ENCODE measurements at regions not wholly inside any gene's neighbourhood (a gene's known extent, or its start where the extent isn't known, plus 50 kb on each side); places are given as distances from the start of the nearest gene placed in this dataset.
A peak's percentile ranks its signal among the peaks of the same experiment; 100 is the strongest.

DNA sequence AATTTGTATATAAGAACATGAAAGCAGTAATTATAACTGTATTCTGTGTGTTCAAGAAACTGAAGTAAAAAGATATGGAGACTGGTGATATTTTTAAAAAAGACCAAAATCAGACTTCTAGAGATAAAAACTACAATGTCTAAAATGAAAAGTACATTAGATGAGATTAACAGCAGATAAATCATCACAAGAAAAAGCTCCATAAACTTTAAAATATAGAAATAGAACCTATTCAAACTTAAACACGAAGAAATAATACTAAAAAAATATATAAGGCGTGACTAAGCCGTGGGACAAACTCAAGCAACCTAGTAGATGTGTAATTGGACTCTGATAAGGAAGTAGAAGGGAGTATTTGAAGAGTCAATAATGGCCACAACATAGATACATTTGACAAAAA lies 189.1 kb upstream of the ZMIZ1 start:
- DNase-seq (ENCODE audit: low spot score) = no peak

GRCh38 chr10:78886129-78886528 lies 182.6 kb upstream of the ZMIZ1 start:
- no peak for DNase-seq (ENCODE audit: low spot score)

- peak; percentile 13 for DNase-seq (ENCODE audit: low spot score)
Observed at GRCh38 chr10:78889536-78890063, 179.2 kb upstream of the ZMIZ1 start.

DNA sequence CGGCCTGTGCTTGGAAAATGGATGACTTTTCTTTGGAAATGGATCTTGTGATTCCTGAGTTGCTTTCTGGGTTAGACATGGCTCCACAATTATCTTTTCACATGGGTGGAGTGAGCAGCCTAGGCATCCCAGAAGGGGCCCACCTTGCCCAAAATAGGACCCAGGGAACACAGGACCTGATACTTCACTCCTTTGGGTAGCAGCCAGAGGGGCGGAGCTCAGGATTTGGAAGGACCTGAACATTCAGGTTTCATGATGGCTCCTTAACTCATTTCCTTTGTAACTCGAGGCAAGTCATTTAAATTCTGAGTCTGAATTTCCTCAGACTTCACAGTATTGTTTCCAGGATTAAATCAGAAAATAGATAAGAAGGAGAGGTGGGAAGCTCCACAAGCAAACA lies 178.3 kb upstream of the ZMIZ1 start:
- no peak for DNase-seq (ENCODE audit: low spot score)

- no peak for DNase-seq (ENCODE audit: low spot score)
Observed at GRCh38 chr10:78891741-78892140, 177.0 kb upstream of the ZMIZ1 start.

DNA sequence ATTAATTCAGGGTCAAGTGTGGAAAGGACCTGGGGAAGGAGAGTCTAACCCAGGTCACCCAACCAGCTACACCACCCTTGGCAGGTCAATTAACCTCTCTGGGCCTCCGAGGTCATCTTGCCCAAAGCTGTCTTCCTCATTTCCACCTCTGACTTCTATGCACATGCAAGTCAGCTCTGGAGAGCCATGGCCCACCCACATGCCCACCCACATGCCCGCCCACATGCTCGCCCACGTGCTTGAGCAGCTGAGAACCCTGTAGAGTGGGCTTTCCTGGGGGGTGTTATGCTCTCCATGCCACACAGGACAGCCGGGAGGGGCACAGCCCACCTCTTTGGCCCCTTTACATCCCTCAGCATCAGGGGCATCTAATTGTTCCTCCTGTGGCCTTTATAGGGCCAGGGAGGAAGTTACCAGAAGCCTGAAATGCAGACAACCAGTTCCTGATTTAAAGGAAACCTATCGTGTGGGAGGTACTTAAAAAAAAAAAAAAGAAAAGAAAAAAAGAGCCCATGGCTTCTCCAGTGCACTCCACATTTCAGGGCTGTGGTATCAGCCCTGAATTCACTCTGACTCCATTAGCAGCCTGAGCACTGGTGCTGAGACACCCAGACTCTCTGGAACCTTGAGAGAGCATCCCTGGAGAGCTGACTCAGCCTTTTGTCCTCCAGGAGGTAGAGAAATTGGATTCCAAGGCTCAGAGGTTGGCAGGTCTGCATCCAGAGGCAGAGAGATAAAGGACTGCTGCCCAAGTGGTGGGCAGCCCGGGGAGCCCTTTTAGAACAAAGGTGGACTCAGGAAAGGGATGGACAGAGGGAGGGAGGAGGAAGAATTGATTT lies 176.2 kb upstream of the ZMIZ1 start:
- no peak for DNase-seq (ENCODE audit: low spot score)

- DNase-seq (ENCODE audit: low spot score) = no peak
Observed at GRCh38 chr10:78893217-78893616, 175.5 kb upstream of the ZMIZ1 start.

- no peak for DNase-seq (ENCODE audit: low spot score)
Observed at GRCh38 chr10:78894089-78894840, 174.5 kb upstream of the ZMIZ1 start.

DNA sequence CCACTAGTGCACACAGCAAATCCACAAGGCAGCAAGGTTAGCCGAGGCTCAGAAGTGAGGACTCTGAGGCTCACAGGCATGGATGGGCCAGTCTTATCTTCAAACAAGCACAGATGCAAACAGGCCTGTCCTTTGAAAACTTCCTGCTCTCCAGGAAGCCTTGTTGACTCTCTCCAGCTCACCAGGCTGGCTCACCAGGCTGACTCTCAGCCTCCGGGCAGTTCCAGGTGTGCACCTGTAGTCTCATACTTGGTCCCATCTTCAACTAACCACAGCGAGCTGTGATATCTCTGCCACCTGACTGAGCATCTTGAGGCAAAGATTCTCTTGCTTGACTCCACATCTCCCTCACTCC lies 173.9 kb upstream of the ZMIZ1 start:
- DNase-seq (ENCODE audit: low spot score) = no peak

DNA sequence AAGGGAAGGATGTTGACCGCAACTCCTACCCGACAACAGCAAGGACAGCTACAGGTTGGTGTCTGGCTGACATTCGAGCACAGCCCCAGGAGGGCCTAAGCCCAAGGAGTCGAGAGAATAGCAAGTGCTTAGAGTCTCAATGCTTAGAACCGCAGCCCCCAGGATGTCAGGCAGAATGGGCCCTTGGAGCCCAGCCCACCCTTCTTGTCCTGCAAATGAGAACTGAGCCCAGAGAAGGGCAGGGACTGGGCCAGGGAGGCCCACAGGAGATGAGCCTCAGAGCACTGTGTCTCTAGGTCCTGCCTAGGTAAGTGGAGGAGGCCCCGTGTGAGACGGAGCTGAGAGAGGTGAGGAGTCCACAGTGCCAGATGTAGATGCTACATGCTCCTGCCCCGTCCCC lies 173.3 kb upstream of the ZMIZ1 start:
- DNase-seq (ENCODE audit: low spot score) = no peak

DNA sequence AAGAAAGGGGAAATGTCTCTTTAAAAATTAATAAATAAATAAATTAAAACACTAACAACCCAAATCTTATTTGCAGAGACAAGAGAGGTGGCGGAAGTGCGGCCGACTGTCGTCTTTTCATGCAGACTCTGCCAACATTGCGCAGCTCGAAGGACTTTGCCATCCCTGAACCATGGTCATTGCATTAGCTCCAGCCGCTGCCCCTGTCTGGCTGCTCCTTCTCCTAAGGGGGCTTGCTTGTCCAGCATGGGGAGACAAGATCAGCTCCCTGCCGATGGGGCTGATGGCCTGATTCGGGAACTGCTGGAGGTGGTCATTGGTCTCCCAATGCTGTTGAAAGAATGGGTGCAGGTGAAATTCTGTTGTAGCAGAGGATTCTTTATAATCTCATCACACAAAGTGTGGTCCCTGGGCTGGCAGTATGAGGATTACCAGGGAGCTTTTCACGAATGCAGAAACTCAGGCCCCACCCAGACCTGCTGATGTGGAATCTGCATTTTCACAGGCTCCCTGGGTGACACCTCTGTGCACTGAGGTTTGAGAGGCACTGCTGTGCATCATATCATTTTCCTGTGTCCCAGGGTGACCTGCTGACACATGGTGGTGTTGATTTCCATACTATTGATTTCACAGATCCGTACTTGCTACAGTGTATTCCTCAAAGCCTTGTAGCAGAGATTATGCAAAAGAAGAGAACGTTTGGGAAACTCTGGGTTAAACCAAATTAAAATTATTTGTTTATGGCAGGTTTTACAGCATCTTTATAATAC lies 172.4 kb upstream of the ZMIZ1 start:
- DNase-seq (ENCODE audit: low spot score) = no peak

DNA sequence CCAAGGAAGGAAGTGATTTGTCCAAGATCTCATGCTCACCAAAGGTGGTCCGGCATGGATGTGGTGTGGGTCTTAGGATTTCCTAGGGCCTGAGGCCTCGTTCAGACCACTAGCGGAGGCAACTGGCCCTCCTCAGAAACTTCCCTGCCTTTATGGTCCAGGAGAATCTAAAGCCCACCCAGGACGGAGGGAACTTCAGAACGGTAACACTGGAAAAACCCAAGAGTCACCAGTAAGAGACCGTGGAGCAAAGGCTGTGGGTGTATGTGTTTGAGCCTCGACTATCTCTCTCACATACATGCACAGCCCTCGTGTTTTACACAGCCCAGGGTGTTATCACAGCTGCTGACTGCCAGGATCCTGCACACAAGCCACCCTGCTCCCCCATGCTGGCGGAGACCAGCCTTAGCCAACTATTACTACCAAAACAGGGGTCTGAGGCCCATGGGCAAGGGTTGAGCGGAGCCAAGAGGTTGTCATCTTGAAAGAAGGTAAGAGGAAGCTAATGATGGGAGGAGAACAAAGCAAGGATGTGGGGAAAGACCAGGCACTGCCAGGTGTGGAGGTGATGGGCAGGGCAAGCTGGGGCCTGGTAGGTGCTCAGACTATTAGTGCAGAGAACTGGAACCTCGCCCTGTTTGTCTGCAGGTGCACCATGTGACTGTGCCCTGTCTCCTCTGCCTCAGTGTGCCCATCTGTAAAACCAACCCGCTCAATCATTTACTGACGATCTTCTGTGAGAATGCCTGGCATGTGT lies 170.2 kb upstream of the ZMIZ1 start:
- DNase-seq (ENCODE audit: low spot score) = no peak

GRCh38 chr10:78899098-78899754 lies 169.5 kb upstream of the ZMIZ1 start:
- no peak for DNase-seq (ENCODE audit: low spot score)

DNA sequence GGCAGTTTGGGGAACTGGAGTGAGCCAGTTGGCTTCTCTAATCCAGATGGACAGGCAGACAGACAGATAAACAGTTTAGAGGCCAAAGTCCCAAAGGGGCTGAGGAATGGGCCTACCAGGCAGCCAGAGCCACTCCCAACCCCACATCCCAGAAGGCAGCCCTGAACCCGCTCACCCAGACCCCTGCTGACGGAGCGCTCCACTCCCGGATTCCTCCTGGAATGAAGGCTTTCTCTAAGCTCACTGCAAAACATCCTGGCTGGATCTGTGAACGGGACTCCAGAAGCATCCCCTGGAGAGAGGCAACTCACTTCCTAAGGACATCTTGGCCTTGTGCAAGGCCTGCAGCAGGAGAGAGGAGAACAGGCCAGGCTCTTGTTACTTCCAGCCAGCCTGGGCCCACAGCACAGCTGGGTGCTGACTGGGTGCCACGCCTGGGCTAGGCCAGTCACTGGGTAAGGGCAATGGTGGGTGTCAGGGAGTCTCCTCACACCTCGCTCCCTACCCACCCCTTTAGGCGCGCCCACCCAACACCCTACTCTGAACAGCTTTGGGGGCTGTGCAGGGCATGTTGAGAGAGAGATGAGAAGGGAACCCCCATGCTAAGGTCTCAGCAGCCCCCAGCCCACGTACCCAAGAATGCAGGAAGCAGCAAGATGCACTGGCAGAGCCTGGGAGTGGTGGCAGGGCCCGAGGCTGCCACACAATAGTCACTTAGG lies 168.6 kb upstream of the ZMIZ1 start:
- DNase-seq (ENCODE audit: low spot score) = no peak

GRCh38 chr10:78900715-78901430 lies 167.9 kb upstream of the ZMIZ1 start:
- DNase-seq (ENCODE audit: low spot score) = no peak

DNA sequence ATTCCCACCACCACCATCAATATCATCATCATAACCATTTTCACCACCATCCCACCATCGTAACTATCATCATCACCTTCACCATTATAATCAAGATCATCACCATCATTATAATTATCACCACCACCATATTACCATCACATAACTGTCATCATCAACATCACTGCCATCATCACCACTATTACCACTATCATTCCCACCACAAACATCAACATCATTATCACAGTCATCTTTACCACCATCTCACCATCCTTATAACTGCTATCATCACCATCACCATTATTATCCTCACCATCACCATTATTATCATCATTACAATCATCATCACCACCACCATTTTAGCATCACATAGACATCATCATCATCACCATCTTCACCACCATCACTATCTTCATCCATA lies 167.1 kb upstream of the ZMIZ1 start:
- no peak for DNase-seq (ENCODE audit: low spot score)

GRCh38 chr10:78902815-78903214 lies 166.0 kb upstream of the ZMIZ1 start:
- no peak for DNase-seq (ENCODE audit: low spot score)

GRCh38 chr10:78903341-78903940 lies 165.3 kb upstream of the ZMIZ1 start:
- no peak for DNase-seq (ENCODE audit: low spot score)

- DNase-seq (ENCODE audit: low spot score) = no peak
Observed at GRCh38 chr10:78904196-78904595, 164.6 kb upstream of the ZMIZ1 start.
